Lower leg skin (tissue), 3 donors: ENCODE measurements at regions not wholly inside any gene's neighbourhood (a gene's known extent, or its start where the extent isn't known, plus 50 kb on each side); places are given as distances from the start of the nearest gene placed in this dataset.

Experiments used
- POLR2A ChIP-seq, 2 donors: fragments of 450-650 bp; IDR thresholded peaks; one replicate each; pipeline ENCODE4 v1.6.1; 2016 to 2017; ENCODE audit warnings: antibody characterized with exemption in 2 of 2, mild to moderate bottlenecking in 1 of 2, moderate library complexity in 1 of 2
- TF ChIP-seq, protein P1 (sequence below), 3 donors: fragments of 450-650 bp; IDR thresholded peaks; one replicate each; pipeline ENCODE4 v1.5.1; 2016; ENCODE audit warnings: antibody characterized with exemption in 3 of 3, mild to moderate bottlenecking in 3 of 3, moderate library complexity in 2 of 3

DNA sequence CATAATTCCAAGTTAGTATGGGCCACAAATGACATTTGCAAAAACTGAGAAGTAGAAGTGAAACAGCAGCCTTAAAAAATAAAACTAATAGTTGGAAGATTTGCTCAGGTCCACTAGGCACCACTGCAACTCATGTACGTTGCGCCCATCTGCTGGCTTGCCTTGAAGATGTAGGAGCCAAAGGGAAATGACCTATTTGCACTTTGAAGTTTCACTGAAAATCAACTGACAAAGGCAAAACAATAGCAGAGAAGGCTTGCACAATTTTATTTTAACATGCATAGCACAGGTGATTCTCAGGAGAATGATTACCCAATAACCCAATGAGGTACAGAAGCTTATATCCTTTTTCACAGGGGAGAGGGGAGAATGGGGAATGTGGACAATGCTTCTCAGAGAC, 170.1 kb upstream of the USP25 start:
- TF ChIP-seq, protein P1, sequence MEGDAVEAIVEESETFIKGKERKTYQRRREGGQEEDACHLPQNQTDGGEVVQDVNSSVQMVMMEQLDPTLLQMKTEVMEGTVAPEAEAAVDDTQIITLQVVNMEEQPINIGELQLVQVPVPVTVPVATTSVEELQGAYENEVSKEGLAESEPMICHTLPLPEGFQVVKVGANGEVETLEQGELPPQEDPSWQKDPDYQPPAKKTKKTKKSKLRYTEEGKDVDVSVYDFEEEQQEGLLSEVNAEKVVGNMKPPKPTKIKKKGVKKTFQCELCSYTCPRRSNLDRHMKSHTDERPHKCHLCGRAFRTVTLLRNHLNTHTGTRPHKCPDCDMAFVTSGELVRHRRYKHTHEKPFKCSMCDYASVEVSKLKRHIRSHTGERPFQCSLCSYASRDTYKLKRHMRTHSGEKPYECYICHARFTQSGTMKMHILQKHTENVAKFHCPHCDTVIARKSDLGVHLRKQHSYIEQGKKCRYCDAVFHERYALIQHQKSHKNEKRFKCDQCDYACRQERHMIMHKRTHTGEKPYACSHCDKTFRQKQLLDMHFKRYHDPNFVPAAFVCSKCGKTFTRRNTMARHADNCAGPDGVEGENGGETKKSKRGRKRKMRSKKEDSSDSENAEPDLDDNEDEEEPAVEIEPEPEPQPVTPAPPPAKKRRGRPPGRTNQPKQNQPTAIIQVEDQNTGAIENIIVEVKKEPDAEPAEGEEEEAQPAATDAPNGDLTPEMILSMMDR (IDR thresholded peaks at IDR 0.05) = no peak
- TF ChIP-seq POLR2A (IDR thresholded peaks at IDR 0.05) = no peak
